ENCODE measurements at regions not wholly inside any gene's neighbourhood (a gene's known extent, or its start where the extent isn't known, plus 50 kb on each side); places are given as distances from the start of the nearest gene placed in this dataset.

- H3K4me3 Mint-ChIP-seq, result no peak overlapping the region
- H3K27ac Mint-ChIP-seq, result no peak overlapping the region
- peaks cover 15% of the 10 kb centered on the region for H3K27me3 Mint-ChIP-seq
- peaks cover 5% of the 10 kb centered on the region for H3K4me1 Mint-ChIP-seq
- H3K36me3 Mint-ChIP-seq (ENCODE audit: low read depth), result no peaks in the 10 kb centered on the region
- no peak for ATAC-seq (replicated peaks)
- H3K9me3 Mint-ChIP-seq, result no peaks in the 10 kb centered on the region
Observed at GRCh38 chr15:69505956-69506556, 53.4 kb downstream of the RPLP1 start.

DNA sequence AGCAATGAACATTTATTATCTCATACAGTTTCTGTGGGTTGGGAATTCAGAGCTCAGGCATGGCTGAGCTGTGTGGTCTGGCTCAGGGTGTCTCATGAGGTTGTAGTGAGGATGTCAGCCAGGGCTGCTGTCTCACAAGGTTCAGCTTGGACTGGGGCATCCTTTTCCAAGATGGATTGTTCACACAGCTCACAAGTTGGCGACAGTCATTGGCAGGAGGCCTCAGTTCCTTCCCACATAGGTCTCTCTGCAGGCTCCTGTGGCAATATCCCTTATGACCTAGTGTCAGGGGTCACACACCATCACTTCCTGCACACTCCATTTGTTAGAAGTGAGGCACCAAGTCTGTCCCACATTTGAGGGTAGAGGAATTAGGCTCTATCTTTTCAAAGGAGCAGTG is 56.0 kb downstream of the RPLP1 start:
- no peak overlapping the region for H3K27ac Mint-ChIP-seq
- no peaks in the 10 kb centered on the region for H3K36me3 Mint-ChIP-seq (ENCODE audit: low read depth)
- no peak overlapping the region for H3K4me3 Mint-ChIP-seq
- no peaks in the 10 kb centered on the region for H3K9me3 Mint-ChIP-seq
- peaks cover 5% of the 10 kb centered on the region for H3K4me1 Mint-ChIP-seq
- ATAC-seq (replicated peaks), result peak; percentile 23
- peaks cover 26% of the 10 kb centered on the region for H3K27me3 Mint-ChIP-seq

DNA sequence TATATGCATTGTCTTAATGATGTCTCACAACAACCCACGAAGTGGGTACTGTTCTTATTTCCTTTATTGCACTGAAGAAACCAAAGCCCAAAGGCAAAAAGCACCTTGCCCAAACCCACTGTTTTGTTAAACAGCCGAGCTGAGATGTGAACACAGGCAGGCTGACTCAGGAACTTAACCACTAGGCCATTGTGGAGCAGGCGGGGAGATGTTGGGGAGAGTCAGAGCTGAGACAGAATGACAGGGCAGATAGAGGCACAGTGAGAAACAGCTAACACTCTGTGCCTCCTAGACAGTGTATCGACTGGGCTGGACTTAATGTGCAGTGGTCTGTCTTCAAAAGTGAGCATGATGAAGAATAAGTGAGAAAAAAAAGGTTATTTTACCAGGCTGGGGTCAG is 56.5 kb downstream of the RPLP1 start:
- no peaks in the 10 kb centered on the region for H3K9me3 Mint-ChIP-seq
- no peaks in the 10 kb centered on the region for H3K36me3 Mint-ChIP-seq (ENCODE audit: low read depth)
- H3K4me3 Mint-ChIP-seq, result no peak overlapping the region
- H3K27ac Mint-ChIP-seq, result no peak overlapping the region
- ATAC-seq (replicated peaks), result peak; percentile 80
- peaks cover 28% of the 10 kb centered on the region for H3K27me3 Mint-ChIP-seq
- peaks cover 5% of the 10 kb centered on the region for H3K4me1 Mint-ChIP-seq

- Mint-ChIP-seq H3K27me3 (peaks cover 27% of the 10 kb centered on the region), H3K4me3 (no peak overlapping the region), H3K36me3 (ENCODE audit: low read depth) (no peaks in the 10 kb centered on the region), H3K9me3 (no peaks in the 10 kb centered on the region), H3K27ac (no peak overlapping the region), H3K4me1 (peaks cover 5% of the 10 kb centered on the region)
- ATAC-seq (replicated peaks), result no peak
Observed at GRCh38 chr15:69510556-69510955, 57.9 kb downstream of the RPLP1 start.

DNA sequence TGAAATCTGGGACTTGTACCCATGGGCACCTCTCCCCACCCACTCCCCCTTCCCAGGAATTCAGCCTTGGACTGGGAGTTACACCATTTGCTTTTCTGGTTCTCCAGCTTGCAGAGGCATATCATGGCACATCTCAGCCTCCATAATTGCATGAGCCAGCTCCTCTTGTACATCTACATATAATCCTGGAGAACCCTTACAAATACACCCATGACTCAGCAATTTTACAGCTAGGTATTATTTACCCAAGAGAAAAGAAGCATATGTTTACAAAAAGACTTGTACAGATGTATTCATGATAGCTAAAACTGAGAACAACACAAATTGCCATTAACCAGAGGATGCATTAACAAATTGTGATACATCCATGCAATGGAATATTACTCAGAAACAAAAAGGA is 58.4 kb downstream of the RPLP1 start:
- Mint-ChIP-seq H3K27ac (no peak overlapping the region), H3K36me3 (ENCODE audit: low read depth) (no peaks in the 10 kb centered on the region), H3K27me3 (peaks cover 27% of the 10 kb centered on the region), H3K4me3 (no peak overlapping the region), H3K9me3 (no peaks in the 10 kb centered on the region), H3K4me1 (peaks cover 5% of the 10 kb centered on the region)
- ATAC-seq (replicated peaks), result no peak

GRCh38 chr15:69511716-69512340 is 59.2 kb downstream of the RPLP1 start:
- Mint-ChIP-seq H3K4me1 (peaks cover 5% of the 10 kb centered on the region), H3K9me3 (no peaks in the 10 kb centered on the region), H3K27me3 (peaks cover 28% of the 10 kb centered on the region), H3K4me3 (no peak overlapping the region), H3K36me3 (ENCODE audit: low read depth) (no peaks in the 10 kb centered on the region), H3K27ac (no peak overlapping the region)
- ATAC-seq (replicated peaks), result no peak

- no peak overlapping the region for H3K27ac Mint-ChIP-seq
- no peak for ATAC-seq (replicated peaks)
- no peaks in the 10 kb centered on the region for H3K9me3 Mint-ChIP-seq
- no peaks in the 10 kb centered on the region for H3K36me3 Mint-ChIP-seq (ENCODE audit: low read depth)
- peaks cover 26% of the 10 kb centered on the region for H3K27me3 Mint-ChIP-seq
- H3K4me3 Mint-ChIP-seq, result no peak overlapping the region
- H3K4me1 Mint-ChIP-seq, result peaks cover 5% of the 10 kb centered on the region
Observed at GRCh38 chr15:69513450-69513960, 60.9 kb downstream of the RPLP1 start.

GRCh38 chr15:69513986-69514385 is 61.4 kb downstream of the RPLP1 start:
- no peak for ATAC-seq (replicated peaks)
- peaks cover 3% of the 10 kb centered on the region for H3K4me1 Mint-ChIP-seq

DNA sequence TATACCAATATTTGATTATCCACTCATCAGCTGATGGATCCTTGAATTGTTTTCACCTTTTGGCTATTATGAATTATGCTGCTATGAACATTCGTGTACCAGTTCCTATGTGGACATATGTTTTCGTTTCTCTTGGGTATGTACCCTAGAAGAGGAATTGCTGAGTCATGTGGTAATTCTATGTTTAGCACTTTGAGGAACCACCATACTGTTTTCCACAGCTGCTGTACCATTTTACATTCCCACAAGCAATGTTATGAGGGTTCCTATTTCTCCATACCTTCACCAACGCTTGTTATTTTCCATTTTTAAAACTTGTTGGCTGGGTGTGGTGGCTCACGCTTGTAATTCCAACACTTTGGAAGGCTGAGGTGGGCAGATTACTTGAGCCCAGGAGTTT is 62.9 kb downstream of the RPLP1 start:
- Mint-ChIP-seq H3K4me1 (no peaks in the 10 kb centered on the region), H3K27me3 (peaks cover 21% of the 10 kb centered on the region), H3K27ac (no peak overlapping the region), H3K36me3 (ENCODE audit: low read depth) (no peaks in the 10 kb centered on the region), H3K4me3 (no peak overlapping the region), H3K9me3 (no peaks in the 10 kb centered on the region)
- no peak for ATAC-seq (replicated peaks)

More at GRCh38 chr15:69513986-69514385, 61.4 kb downstream of the RPLP1 start:
- Mint-ChIP-seq H3K4me3 (no peak overlapping the region), H3K9me3 (no peaks in the 10 kb centered on the region), H3K27ac (no peak overlapping the region), H3K27me3 (peaks cover 26% of the 10 kb centered on the region), H3K36me3 (ENCODE audit: low read depth) (no peaks in the 10 kb centered on the region)

GRCh38 chr15:69515926-69516325 is 63.3 kb downstream of the RPLP1 start:
- peaks cover 24% of the 10 kb centered on the region for H3K27me3 Mint-ChIP-seq
- ATAC-seq (replicated peaks), result no peak
- H3K4me1 Mint-ChIP-seq, result no peaks in the 10 kb centered on the region
- no peaks in the 10 kb centered on the region for H3K36me3 Mint-ChIP-seq (ENCODE audit: low read depth)
- no peak overlapping the region for H3K4me3 Mint-ChIP-seq
- no peak overlapping the region for H3K27ac Mint-ChIP-seq
- H3K9me3 Mint-ChIP-seq, result no peaks in the 10 kb centered on the region

GRCh38 chr15:69517052-69517451 is 64.4 kb downstream of the RPLP1 start:
- no peak overlapping the region for H3K27ac Mint-ChIP-seq
- H3K36me3 Mint-ChIP-seq (ENCODE audit: low read depth), result no peaks in the 10 kb centered on the region
- ATAC-seq (replicated peaks), result no peak
- no peaks in the 10 kb centered on the region for H3K4me1 Mint-ChIP-seq
- no peak overlapping the region for H3K4me3 Mint-ChIP-seq
- H3K27me3 Mint-ChIP-seq, result peaks cover 27% of the 10 kb centered on the region
- H3K9me3 Mint-ChIP-seq, result no peaks in the 10 kb centered on the region

GRCh38 chr15:69518806-69519205 is 66.2 kb downstream of the RPLP1 start:
- Mint-ChIP-seq H3K4me1 (peaks cover 5% of the 10 kb centered on the region), H3K4me3 (no peak overlapping the region), H3K27me3 (peaks cover 16% of the 10 kb centered on the region), H3K9me3 (no peaks in the 10 kb centered on the region), H3K36me3 (ENCODE audit: low read depth) (no peaks in the 10 kb centered on the region), H3K27ac (no peak overlapping the region)
- no peak for ATAC-seq (replicated peaks)

- ATAC-seq (replicated peaks), result no peak
- Mint-ChIP-seq H3K4me3 (no peak overlapping the region), H3K4me1 (peaks cover 5% of the 10 kb centered on the region), H3K36me3 (ENCODE audit: low read depth) (no peaks in the 10 kb centered on the region), H3K27me3 (peaks cover 11% of the 10 kb centered on the region), H3K27ac (no peak overlapping the region), H3K9me3 (no peaks in the 10 kb centered on the region)
Observed at GRCh38 chr15:69520067-69520466, 67.4 kb downstream of the RPLP1 start.

DNA sequence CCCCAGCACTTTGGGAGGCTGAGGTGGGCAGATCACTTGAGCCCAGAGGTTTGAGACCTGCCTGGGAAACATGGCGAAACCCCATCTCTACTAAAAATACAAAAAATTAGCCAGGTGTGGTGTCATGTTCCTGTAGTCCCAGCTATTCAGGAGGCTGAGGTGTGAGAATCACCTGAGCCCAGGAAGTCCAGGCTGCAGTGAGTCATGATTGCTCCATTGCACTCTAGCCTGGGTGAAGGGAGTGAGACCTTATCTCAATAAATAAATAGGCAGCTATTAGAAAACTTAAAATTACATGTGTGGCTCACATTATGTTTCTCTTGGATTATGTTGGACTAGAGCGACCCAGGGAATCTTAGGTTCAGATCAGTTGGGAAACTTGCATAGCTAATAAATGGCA is 69.7 kb downstream of the RPLP1 start:
- Mint-ChIP-seq H3K36me3 (ENCODE audit: low read depth) (no peaks in the 10 kb centered on the region), H3K27me3 (peaks cover 7% of the 10 kb centered on the region), H3K27ac (no peak overlapping the region), H3K9me3 (no peaks in the 10 kb centered on the region), H3K4me3 (no peak overlapping the region), H3K4me1 (peaks cover 5% of the 10 kb centered on the region)
- no peak for ATAC-seq (replicated peaks)

Measured in activated T-helper 17 cell treated with anti-CD3 and anti-CD28 coated beads, Interleukin-2, amount 50 U/mL, for 72 hours (primary cell).